IPS-18a (cell line): ENCODE measurements at regions not wholly inside any gene's neighbourhood (a gene's known extent, or its start where the extent isn't known, plus 50 kb on each side); places are given as distances from the start of the nearest gene placed in this dataset.

Experiments used
- H3K27ac ChIP-seq: one replicate; pipeline ENCODE4 v1.5.1; 2013; ENCODE audit warnings: low read length
- H3K27me3 ChIP-seq: one replicate; pipeline ENCODE4 v1.6.1; 2013; ENCODE audit warnings: mild to moderate bottlenecking, low read length; ENCODE audit not compliant: control insufficient read depth, insufficient read depth
- H3K36me3 ChIP-seq: one replicate; pipeline ENCODE4 v1.6.1; 2013; ENCODE audit warnings: low read depth, low read length; ENCODE audit not compliant: control insufficient read depth
- H3K4me1 ChIP-seq: one replicate; pipeline ENCODE4 v1.6.1; 2013; ENCODE audit warnings: low read depth, low read length; ENCODE audit not compliant: control insufficient read depth
- H3K4me3 ChIP-seq: one replicate; pipeline ENCODE4 v1.5.1; 2013; ENCODE audit warnings: low read length
- H3K9ac ChIP-seq: one replicate; pipeline ENCODE4 v1.6.1; 2013; ENCODE audit warnings: mild to moderate bottlenecking, low read length, moderate library complexity
- H3K9me3 ChIP-seq: one replicate; pipeline ENCODE4 v1.6.1; 2013; ENCODE audit warnings: low read depth, low read length; ENCODE audit not compliant: control insufficient read depth

DNA sequence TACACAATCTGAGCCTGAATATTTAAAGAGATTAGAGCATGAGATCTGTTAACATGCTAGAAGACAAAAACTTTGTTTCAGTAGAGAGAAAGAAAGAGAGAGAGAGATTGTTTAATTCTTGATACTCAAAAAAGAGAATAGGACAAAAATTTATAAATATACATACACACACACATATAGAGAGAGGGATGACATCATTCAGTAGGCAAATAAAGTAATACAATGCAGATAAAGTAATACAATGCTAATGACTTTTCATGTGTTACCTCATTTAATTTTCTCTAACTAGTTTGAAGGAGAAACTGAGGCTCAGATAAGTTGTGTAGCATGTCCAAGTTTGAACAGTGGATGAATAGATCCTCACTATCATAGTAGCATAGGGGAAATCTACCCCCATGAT is 286.4 kb downstream of the CMPK2 start:
- Histone ChIP-seq H3K27me3 (no peaks in the 10 kb centered on the region), H3K36me3 (no peaks in the 10 kb centered on the region), H3K9ac (no peak overlapping the region), H3K27ac (no peak overlapping the region), H3K4me1 (no peaks in the 10 kb centered on the region), H3K9me3 (no peaks in the 10 kb centered on the region), H3K4me3 (no peak overlapping the region)

- Histone ChIP-seq H3K4me1 (no peaks in the 10 kb centered on the region), H3K4me3 (no peak overlapping the region), H3K27me3 (no peaks in the 10 kb centered on the region), H3K9ac (no peak overlapping the region), H3K36me3 (no peaks in the 10 kb centered on the region), H3K27ac (no peak overlapping the region), H3K9me3 (no peaks in the 10 kb centered on the region)
Observed at GRCh38 chr2:6580982-6581381, 284.7 kb downstream of the CMPK2 start.

DNA sequence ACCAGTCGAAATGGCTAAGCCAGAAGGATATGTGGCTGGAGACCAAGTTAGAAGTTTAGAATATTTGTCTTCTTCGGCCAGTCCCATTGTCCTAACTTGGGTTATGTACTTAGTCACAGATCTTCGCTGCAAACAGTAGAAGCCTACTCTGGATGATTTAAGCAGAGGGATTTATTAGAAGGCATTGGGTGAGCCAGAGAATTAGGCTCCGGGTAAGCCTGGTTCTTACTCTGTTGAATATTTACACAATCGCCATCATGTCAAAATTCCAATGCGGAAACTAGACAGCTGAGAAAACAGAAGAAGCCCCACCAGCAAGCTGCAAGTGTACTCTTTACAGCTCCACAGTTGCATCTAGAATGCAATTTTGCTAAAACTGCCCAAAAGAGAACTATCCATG is 276.6 kb downstream of the CMPK2 start:
- Histone ChIP-seq H3K36me3 (no peaks in the 10 kb centered on the region), H3K27ac (no peak overlapping the region), H3K9me3 (no peaks in the 10 kb centered on the region), H3K9ac (no peak overlapping the region), H3K4me3 (no peak overlapping the region), H3K4me1 (no peaks in the 10 kb centered on the region), H3K27me3 (no peaks in the 10 kb centered on the region)

- no peaks in the 10 kb centered on the region for H3K36me3 ChIP-seq
- H3K9ac ChIP-seq: no peak overlapping the region
- H3K27ac ChIP-seq: no peak overlapping the region
- no peaks in the 10 kb centered on the region for H3K9me3 ChIP-seq
- H3K4me3 ChIP-seq: no peak overlapping the region
- no peaks in the 10 kb centered on the region for H3K4me1 ChIP-seq
- no peaks in the 10 kb centered on the region for H3K27me3 ChIP-seq
Observed at GRCh38 chr2:6590442-6590841, 275.3 kb downstream of the CMPK2 start.

- H3K36me3 ChIP-seq: no peaks in the 10 kb centered on the region
- no peaks in the 10 kb centered on the region for H3K9me3 ChIP-seq
- H3K4me1 ChIP-seq: no peaks in the 10 kb centered on the region
- H3K4me3 ChIP-seq: no peak overlapping the region
- H3K27ac ChIP-seq: no peak overlapping the region
- H3K9ac ChIP-seq: no peak overlapping the region
- H3K27me3 ChIP-seq: no peaks in the 10 kb centered on the region
Observed at GRCh38 chr2:6602471-6602870, 263.2 kb downstream of the CMPK2 start.

- Histone ChIP-seq H3K4me3 (no peak overlapping the region), H3K27ac (no peak overlapping the region), H3K27me3 (no peaks in the 10 kb centered on the region), H3K36me3 (no peaks in the 10 kb centered on the region), H3K9ac (no peak overlapping the region), H3K9me3 (no peaks in the 10 kb centered on the region), H3K4me1 (no peaks in the 10 kb centered on the region)
Observed at GRCh38 chr2:6605836-6606505, 259.7 kb downstream of the CMPK2 start.

DNA sequence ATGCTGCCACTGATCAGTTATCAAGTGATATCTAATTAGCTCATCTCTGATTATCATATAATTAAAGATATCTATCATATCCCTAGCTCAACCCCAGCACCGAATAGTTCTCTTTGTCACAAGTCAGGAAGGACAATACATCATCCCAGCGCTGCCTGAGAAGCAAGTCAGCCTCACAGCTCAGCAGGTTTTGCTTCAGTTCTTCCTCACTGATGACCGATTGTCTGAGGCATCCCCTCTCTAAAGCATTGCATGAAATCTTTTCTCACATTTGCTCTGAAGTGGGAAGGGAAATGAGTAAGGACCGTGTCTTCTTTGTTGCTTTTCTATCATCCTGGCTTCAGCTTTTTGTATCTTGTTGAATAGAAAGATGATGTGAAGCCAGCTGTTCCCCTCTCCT is 247.9 kb downstream of the CMPK2 start:
- Histone ChIP-seq H3K9ac (no peak overlapping the region), H3K4me1 (no peaks in the 10 kb centered on the region), H3K4me3 (no peak overlapping the region), H3K9me3 (no peaks in the 10 kb centered on the region), H3K36me3 (no peaks in the 10 kb centered on the region), H3K27ac (no peak overlapping the region), H3K27me3 (no peaks in the 10 kb centered on the region)

DNA sequence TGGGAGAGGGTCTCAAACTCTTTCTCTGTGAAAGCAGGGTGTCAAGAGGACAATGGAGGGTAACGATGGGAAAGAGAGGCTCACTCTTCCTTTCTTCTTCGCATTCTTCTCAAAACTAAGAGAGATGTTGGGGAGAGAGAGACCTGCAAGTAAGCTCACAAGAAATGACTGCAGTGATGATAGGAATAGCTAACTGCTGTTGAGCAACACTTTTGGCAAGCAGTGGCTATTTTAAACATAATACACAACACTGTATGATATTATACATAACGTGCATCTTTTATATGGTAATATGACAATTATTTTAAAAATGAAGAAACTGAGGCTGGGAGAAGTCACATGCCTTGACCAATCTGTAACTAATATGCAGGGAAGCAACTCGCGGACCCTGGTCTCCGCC is 247.5 kb downstream of the CMPK2 start:
- no peak overlapping the region for H3K4me3 ChIP-seq
- H3K36me3 ChIP-seq: no peaks in the 10 kb centered on the region
- H3K27me3 ChIP-seq: no peaks in the 10 kb centered on the region
- H3K9me3 ChIP-seq: no peaks in the 10 kb centered on the region
- H3K4me1 ChIP-seq: peaks cover 2% of the 10 kb centered on the region
- no peak overlapping the region for H3K27ac ChIP-seq
- no peak overlapping the region for H3K9ac ChIP-seq

- Histone ChIP-seq H3K27me3 (no peaks in the 10 kb centered on the region), H3K9ac (no peak overlapping the region), H3K9me3 (no peaks in the 10 kb centered on the region), H3K4me1 (peaks cover 9% of the 10 kb centered on the region), H3K27ac (no peak overlapping the region), H3K36me3 (no peaks in the 10 kb centered on the region), H3K4me3 (no peak overlapping the region)
Observed at GRCh38 chr2:6623746-6624145, 242.0 kb downstream of the CMPK2 start.

GRCh38 chr2:6626401-6627012 is 239.2 kb downstream of the CMPK2 start:
- Histone ChIP-seq H3K36me3 (no peaks in the 10 kb centered on the region), H3K27me3 (no peaks in the 10 kb centered on the region), H3K4me1 (peaks cover 9% of the 10 kb centered on the region), H3K9ac (no peak overlapping the region), H3K9me3 (no peaks in the 10 kb centered on the region), H3K4me3 (no peak overlapping the region), H3K27ac (no peak overlapping the region)

- Histone ChIP-seq H3K27ac (no peak overlapping the region), H3K9me3 (no peaks in the 10 kb centered on the region)
Observed at GRCh38 chr2:6627316-6627715, 238.4 kb downstream of the CMPK2 start.

DNA sequence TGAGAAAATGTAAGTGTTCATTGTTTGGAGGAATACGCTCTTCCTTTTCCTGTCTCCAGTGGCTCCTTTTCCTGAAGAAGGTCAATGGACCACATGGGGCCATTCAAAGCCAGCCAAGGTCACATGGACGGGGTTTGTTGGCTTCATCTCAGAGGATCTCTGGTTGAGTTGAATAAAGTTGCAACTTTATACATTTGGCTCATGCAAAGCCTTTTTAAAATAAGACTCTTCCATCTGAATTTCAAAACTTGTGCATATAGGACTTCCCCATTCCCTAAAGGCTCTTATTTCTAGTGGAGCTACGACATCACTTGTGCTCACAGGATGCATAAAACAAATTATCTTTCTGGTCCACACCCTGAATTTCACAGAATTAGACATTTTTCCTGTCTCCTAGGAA is 235.5 kb downstream of the CMPK2 start:
- Histone ChIP-seq H3K9me3 (no peaks in the 10 kb centered on the region), H3K4me3 (no peak overlapping the region), H3K9ac (no peak overlapping the region), H3K4me1 (no peaks in the 10 kb centered on the region), H3K27ac (no peak overlapping the region), H3K36me3 (no peaks in the 10 kb centered on the region), H3K27me3 (no peaks in the 10 kb centered on the region)

More at GRCh38 chr2:6627316-6627715, 238.4 kb downstream of the CMPK2 start:
- H3K4me3 ChIP-seq: no peak overlapping the region
- peaks cover 9% of the 10 kb centered on the region for H3K4me1 ChIP-seq
- H3K9ac ChIP-seq: no peak overlapping the region
- H3K36me3 ChIP-seq: no peaks in the 10 kb centered on the region
- H3K27me3 ChIP-seq: no peaks in the 10 kb centered on the region
